Stimulated activated CD4-positive, alpha-beta T cell treated with anti-CD3 and anti-CD28 coated beads, Interleukin-4, amount 100 ng/mL, for 1 hour (primary cell): ENCODE measurements at regions not wholly inside any gene's neighbourhood (a gene's known extent, or its start where the extent isn't known, plus 50 kb on each side); places are given as distances from the start of the nearest gene placed in this dataset.
"Not testable (repeated sequence)": the region's sequence is repeated elsewhere in the genome, so short reads cannot be mapped to it uniquely, and the experiment has no call there.

Experiments used
- DNase-seq: peaks from one replicate; pipeline ENCODE4 v3.0.0-alpha.2; 2020

- not testable (repeated sequence) for DNase-seq
These were observed 65.0 kb upstream of the SMAD6 start for GRCh38 chr15:66637044-66637443.

GRCh38 chr15:66638377-66638776, 63.7 kb upstream of the SMAD6 start:
- DNase-seq, result no peak

GRCh38 chr15:66641485-66642315, 60.3 kb upstream of the SMAD6 start:
- DNase-seq, result no peak

GRCh38 chr15:66642514-66642913, 59.5 kb upstream of the SMAD6 start:
- no peak for DNase-seq

GRCh38 chr15:66643033-66643432, 59.0 kb upstream of the SMAD6 start:
- DNase-seq, result no peak

- no peak for DNase-seq
These were observed 57.8 kb upstream of the SMAD6 start for GRCh38 chr15:66644000-66644787.

- no peak for DNase-seq
These were observed 57.2 kb upstream of the SMAD6 start for GRCh38 chr15:66644869-66645268.

- no peak for DNase-seq
These were observed 55.7 kb upstream of the SMAD6 start for GRCh38 chr15:66646308-66646707.

GRCh38 chr15:66646799-66647198, 55.2 kb upstream of the SMAD6 start:
- DNase-seq, result no peak

- no peak for DNase-seq
These were observed 54.7 kb upstream of the SMAD6 start for GRCh38 chr15:66647358-66647757.

GRCh38 chr15:66648588-66648987, 53.4 kb upstream of the SMAD6 start:
- DNase-seq, result no peak

- DNase-seq, result no peak
These were observed 52.6 kb upstream of the SMAD6 start for GRCh38 chr15:66649235-66649984.

GRCh38 chr15:66650433-66650832, 51.6 kb upstream of the SMAD6 start:
- DNase-seq, result no peak

GRCh38 chr15:66651198-66651597, 50.8 kb upstream of the SMAD6 start:
- DNase-seq, result no peak

- no peak for DNase-seq
These were observed 50.0 kb upstream of the SMAD6 start for GRCh38 chr15:66651913-66652642.
